ENCODE measurements at regions not wholly inside any gene's neighbourhood (a gene's known extent, or its start where the extent isn't known, plus 50 kb on each side); places are given as distances from the start of the nearest gene placed in this dataset.
"Not testable (repeated sequence)": the region's sequence is repeated elsewhere in the genome, so short reads cannot be mapped to it uniquely, and the experiment has no call there.

- H3K9me3 ChIP-seq (replicated peaks; ENCODE audit: control insufficient read depth, insufficient read depth, low read length): no peaks in the 10 kb centered on the region
- H4K20me1 ChIP-seq (replicated peaks; ENCODE audit: control insufficient read depth, extremely low read depth, insufficient read depth, low read length): no peaks in the 10 kb centered on the region
- BruUV-seq (replicated peaks): no TSS peak
- no peak overlapping the region for H3K9ac ChIP-seq (replicated peaks; ENCODE audit: extremely low read depth, insufficient read depth, low read length)
- dilution Hi-C loops (cut with MboI; ENCODE audit: extremely low pct_ligation_motif_present, low sequenced_read_pairs): no loop called here
- no peak overlapping the region for H3K4me2 ChIP-seq (ENCODE audit: insufficient read depth, low read length)
- ChIA-PET POLR2A (no interaction called here), CTCF (interaction anchor here (1.5 kb wide), 1 partner anchor 58 kb away, joined by 4 read pairs; no protein-coding TSS in a partner anchor)
- DNase-seq (ENCODE audit: low read depth, low spot score) (no peak), FAIRE-seq (no peak)
- no peak overlapping the region for H2AFZ ChIP-seq (ENCODE audit: low read depth, low read length)
- TF ChIP-seq JUN (IDR thresholded peaks at IDR 0.05; ENCODE audit: borderline replicate concordance, insufficient read depth, insufficient read length, low read depth): no peak
- no peak for TF ChIP-seq CTCF (IDR thresholded peaks at IDR 0.05; ENCODE audit: extremely low read depth in 1 of 2, insufficient read depth in 1 of 2, low read depth in 1 of 2, low read length in 2 of 2)
- TF ChIP-seq FOS (IDR thresholded peaks at IDR 0.05; ENCODE audit: borderline replicate concordance, insufficient read depth, low read length): no peak
- no peak for TF ChIP-seq EZH2 (IDR thresholded peaks at IDR 0.05; ENCODE audit: borderline replicate concordance, low read depth, low read length, severe bottlenecking)
- no peak for TF ChIP-seq GATA2 (IDR thresholded peaks at IDR 0.05; ENCODE audit: insufficient read depth, insufficient read length, low read depth, low read length)
- TF ChIP-seq POLR2A (IDR thresholded peaks at IDR 0.05; ENCODE audit: low read depth, low read length): no peak
- no peak for TF ChIP-seq MYC (IDR thresholded peaks at IDR 0.05; ENCODE audit: low read depth, low read length)
- TF ChIP-seq MAX (IDR thresholded peaks at IDR 0.05; ENCODE audit: insufficient read depth, insufficient read length): no peak
- no peak for TF ChIP-seq POLR2AphosphoS5 (IDR thresholded peaks at IDR 0.05; ENCODE audit: insufficient read depth, low read depth, low read length)
- H3K4me3 ChIP-seq (replicated peaks in 1 of 3; ENCODE audit: insufficient read depth in 1 of 3, low read depth in 1 of 3, low read length in 3 of 3): no peak overlapping the region
- intact Hi-C loops (cut with micrococcal nuclease): no loop called here
- H3K4me1 ChIP-seq (ENCODE audit: control insufficient read depth, extremely low read depth, insufficient read depth, low read length): no peaks in the 10 kb centered on the region
- H3K27me3 ChIP-seq (ENCODE audit: control insufficient read depth in 2 of 2, insufficient read depth in 2 of 2, low read length in 2 of 2): no peaks in the 10 kb centered on the region
- H3K36me3 ChIP-seq (ENCODE audit: control insufficient read depth in 2 of 2, extremely low read depth in 1 of 2, insufficient read depth in 2 of 2, low read length in 2 of 2): no peaks in the 10 kb centered on the region
- no peaks in the 10 kb centered on the region for H3K9me1 ChIP-seq (replicated peaks; ENCODE audit: control insufficient read depth, extremely low read depth, insufficient read depth, low read length)
- H3K79me2 ChIP-seq (ENCODE audit: control insufficient read depth, insufficient read depth, low read length): no peaks in the 10 kb centered on the region
- H3K27ac ChIP-seq (ENCODE audit: insufficient read depth, low read depth, low read length): no peak overlapping the region
Observed at GRCh38 chr3:8052659-8053058, 449.0 kb upstream of the LMCD1 start.

- H3K27me3 ChIP-seq (ENCODE audit: control insufficient read depth in 2 of 2, insufficient read depth in 2 of 2, low read length in 2 of 2); H3K27ac ChIP-seq (ENCODE audit: insufficient read depth, low read depth, low read length); dilution Hi-C loops (cut with MboI; ENCODE audit: extremely low pct_ligation_motif_present, low sequenced_read_pairs); H2AFZ ChIP-seq (ENCODE audit: low read depth, low read length); FAIRE-seq; H3K9me1 ChIP-seq (replicated peaks; ENCODE audit: control insufficient read depth, extremely low read depth, insufficient read depth, low read length); POLR2A ChIA-PET; H3K4me2 ChIP-seq (ENCODE audit: insufficient read depth, low read length); CTCF ChIA-PET; DNase-seq (ENCODE audit: low read depth, low spot score); BruUV-seq (replicated peaks); H4K20me1 ChIP-seq (replicated peaks; ENCODE audit: control insufficient read depth, extremely low read depth, insufficient read depth, low read length); intact Hi-C loops (cut with micrococcal nuclease); H3K4me1 ChIP-seq (ENCODE audit: control insufficient read depth, extremely low read depth, insufficient read depth, low read length); H3K4me3 ChIP-seq (replicated peaks in 1 of 3; ENCODE audit: insufficient read depth in 1 of 3, low read depth in 1 of 3, low read length in 3 of 3); H3K36me3 ChIP-seq (ENCODE audit: control insufficient read depth in 2 of 2, extremely low read depth in 1 of 2, insufficient read depth in 2 of 2, low read length in 2 of 2); H3K9me3 ChIP-seq (replicated peaks; ENCODE audit: control insufficient read depth, insufficient read depth, low read length); H3K79me2 ChIP-seq (ENCODE audit: control insufficient read depth, insufficient read depth, low read length); H3K9ac ChIP-seq (replicated peaks; ENCODE audit: extremely low read depth, insufficient read depth, low read length): not testable (repeated sequence)
Observed at GRCh38 chr3:8068135-8068534, 433.5 kb upstream of the LMCD1 start.

Measured in endothelial cell of umbilical vein (primary cell).